Gastrocnemius medialis (tissue), 4 donors: ENCODE measurements at regions not wholly inside any gene's neighbourhood (a gene's known extent, or its start where the extent isn't known, plus 50 kb on each side); places are given as distances from the start of the nearest gene placed in this dataset.

Experiments
- ATAC-seq, 2 donors: fragments of 150-250 bp; one replicate each; pipeline ENCODE4 v1.9.1; 2016
- DNase-seq, 2 donors: peaks; one replicate each; pipeline ENCODE4 v3.0.0-alpha.2; 2019
- H3K27ac ChIP-seq, 4 donors: fragments of 200-600 bp; sonication (generic); 1 replicate in 1 of 4; 2 replicates in 3 of 4; pipeline ENCODE4 v1.5.1; 2016 to 2018; ENCODE audit warnings: mild to moderate bottlenecking in 2 of 4, moderate library complexity in 1 of 4
- H3K27me3 ChIP-seq, 3 donors: fragments of 200-600 bp; sonication (generic) in 2 of 3; 1 replicate in 1 of 3; 2 replicates in 2 of 3; pipeline versions ENCODE4 v1.5.1 to v1.6.0; 2016 to 2019; ENCODE audit warnings: mild to moderate bottlenecking in 1 of 3, moderate library complexity in 1 of 3
- H3K36me3 ChIP-seq, 2 donors: fragments of 200-600 bp; sonication (generic) in 1 of 2; one replicate each; pipeline ENCODE4 v1.5.1; 2017 to 2018
- H3K4me1 ChIP-seq, 2 donors: fragments of 200-600 bp; sonication (generic) in 1 of 2; one replicate each; pipeline ENCODE4 v1.5.1; 2016 to 2017; ENCODE audit warnings: mild to moderate bottlenecking in 2 of 2
- H3K4me3 ChIP-seq, 4 donors: fragments of 200-600 bp; sonication (generic) in 3 of 4; 1 replicate in 1 of 4; 2 replicates in 3 of 4; pipeline ENCODE4 v1.5.1; 2016 to 2019; ENCODE audit warnings: mild to moderate bottlenecking in 2 of 4
- H3K9me3 ChIP-seq, 3 donors: fragments of 200-600 bp; sonication (generic) in 2 of 3; 1 replicate in 1 of 3; 2 replicates in 2 of 3; pipeline ENCODE4 v1.5.1; 2016 to 2019
- CTCF ChIP-seq, 5 experiments: fragments of 450-650 bp in 3 of 5; fragments of 200-600 bp in 2 of 5; sonication (generic) in 2 of 5; IDR thresholded peaks in 4 of 5; conservative IDR thresholded peaks in 1 of 5; 1 replicate in 4 of 5; 2 replicates in 1 of 5; pipeline ENCODE4 v1.5.1; 2016 to 2019; ENCODE audit warnings: antibody characterized with exemption in 5 of 5, mild to moderate bottlenecking in 3 of 5, moderate library complexity in 3 of 5
- POLR2A ChIP-seq, 2 donors: fragments of 450-650 bp; IDR thresholded peaks; one replicate each; pipeline ENCODE4 v1.6.1; 2017; ENCODE audit warnings: antibody characterized with exemption in 2 of 2, mild to moderate bottlenecking in 2 of 2, moderate library complexity in 2 of 2
- in situ Hi-C, 4 donors: fragments of 200-750 bp; cut with MboI; loops; one replicate each; pipeline versions ENCODE4 v1.15.0 to v1.8.0; 2017; ENCODE audit warnings: low sequenced_read_pairs in 4 of 4
- intact Hi-C: fragments of 100-400 bp; cut with DNase I; formaldehyde crosslinking; loops from one replicate; pipeline ENCODE4 v1.15.1; 2023; ENCODE audit warnings: low total_unique reads

DNA sequence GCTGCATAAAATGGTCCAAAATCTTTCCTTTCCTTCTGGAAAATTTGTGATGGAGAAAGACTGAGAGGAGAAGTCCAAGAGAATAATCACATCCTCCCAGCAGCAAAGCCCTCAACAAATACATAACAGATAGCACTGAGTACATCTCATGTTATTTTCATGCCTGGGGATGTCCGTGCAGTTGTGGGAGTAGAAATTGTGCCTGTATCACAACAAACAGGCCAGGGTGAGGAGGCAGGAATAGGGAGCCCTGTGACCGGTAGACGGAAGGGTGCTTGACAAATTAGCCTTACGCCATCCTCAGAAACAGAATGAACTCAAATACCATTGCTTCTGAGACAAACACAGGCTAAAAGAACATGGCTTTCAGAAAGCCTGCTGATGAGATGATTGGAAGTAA is 333.2 kb upstream of the UMPS start:
- DNase-seq (no peak), ATAC-seq (no peak)
- no peak overlapping the region for H3K27ac ChIP-seq
- in situ Hi-C loops (no loop called here), intact Hi-C loops (no loop called here)
- H3K4me1 ChIP-seq: peaks cover 0 to 10% of the 10 kb centered on the region in 2 donors
- TF ChIP-seq POLR2A (IDR thresholded peaks at IDR 0.05) (no peak), CTCF (IDR thresholded peaks at IDR 0.05 in 4 of 5, conservative IDR thresholded peaks at IDR 0.05 in 1 of 5) (no peak)
- no peaks in the 10 kb centered on the region for H3K27me3 ChIP-seq
- H3K4me3 ChIP-seq: no peak overlapping the region
- H3K9me3 ChIP-seq: no peaks in the 10 kb centered on the region
- H3K36me3 ChIP-seq: no peaks in the 10 kb centered on the region

DNA sequence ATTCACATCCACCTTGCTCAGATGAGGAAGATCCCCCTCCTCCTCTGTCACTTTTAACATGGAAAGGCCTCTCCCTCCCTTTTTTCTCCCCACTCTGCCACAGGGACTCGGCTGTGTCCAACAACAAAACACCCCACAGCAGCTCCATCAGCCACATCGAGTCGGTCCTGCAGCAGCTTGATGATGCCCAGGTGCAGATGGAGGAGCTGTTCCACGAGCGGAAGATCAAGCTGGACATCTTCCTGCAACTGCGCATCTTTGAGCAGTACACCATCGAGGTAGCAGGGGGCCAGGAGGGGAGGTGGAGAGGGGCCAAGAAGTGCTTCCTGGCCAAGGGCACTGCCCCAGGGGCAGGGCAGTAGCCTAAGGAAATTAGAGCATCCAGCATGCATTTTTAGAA is 331.7 kb upstream of the UMPS start:
- no peak for ATAC-seq
- Histone ChIP-seq H3K9me3 (no peaks in the 10 kb centered on the region), H3K27ac (no peak overlapping the region), H3K4me3 (no peak overlapping the region), H3K4me1 (peaks cover 0 to 10% of the 10 kb centered on the region in 2 donors), H3K36me3 (no peaks in the 10 kb centered on the region), H3K27me3 (no peaks in the 10 kb centered on the region)
- DNase-seq: no peak
- in situ Hi-C loops (no loop called here), intact Hi-C loops (no loop called here)
- TF ChIP-seq CTCF (IDR thresholded peaks at IDR 0.05 in 4 of 5, conservative IDR thresholded peaks at IDR 0.05 in 1 of 5) (no peak), POLR2A (IDR thresholded peaks at IDR 0.05) (no peak)

DNA sequence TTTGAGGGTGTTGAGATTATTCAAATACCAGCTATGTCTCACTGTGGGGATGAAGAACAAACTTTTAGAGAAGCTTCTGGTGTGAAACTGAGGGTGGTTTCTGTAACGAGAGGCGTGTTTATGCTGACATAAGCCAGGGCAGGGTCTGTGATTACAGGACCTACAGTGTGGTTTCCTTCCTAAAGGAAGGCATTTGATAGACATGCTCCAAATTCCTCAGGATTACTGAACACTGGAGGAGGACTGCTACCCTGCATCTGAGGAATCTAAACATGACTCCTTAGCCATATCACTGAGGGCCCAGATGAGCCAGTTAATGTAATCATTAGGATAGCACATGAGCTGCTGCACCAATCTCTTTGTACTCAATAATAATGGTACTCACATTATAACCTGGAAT is 328.4 kb upstream of the UMPS start:
- Histone ChIP-seq H3K4me1 (no peaks in the 10 kb centered on the region), H3K9me3 (no peaks in the 10 kb centered on the region), H3K36me3 (no peaks in the 10 kb centered on the region), H3K4me3 (no peak overlapping the region), H3K27me3 (no peaks in the 10 kb centered on the region), H3K27ac (no peak overlapping the region)
- in situ Hi-C loops (no loop called here), intact Hi-C loops (no loop called here)
- no peak for DNase-seq
- ATAC-seq: no peak
- TF ChIP-seq POLR2A (IDR thresholded peaks at IDR 0.05): no peak
- TF ChIP-seq CTCF (IDR thresholded peaks at IDR 0.05 in 4 of 5, conservative IDR thresholded peaks at IDR 0.05 in 1 of 5): no peak

DNA sequence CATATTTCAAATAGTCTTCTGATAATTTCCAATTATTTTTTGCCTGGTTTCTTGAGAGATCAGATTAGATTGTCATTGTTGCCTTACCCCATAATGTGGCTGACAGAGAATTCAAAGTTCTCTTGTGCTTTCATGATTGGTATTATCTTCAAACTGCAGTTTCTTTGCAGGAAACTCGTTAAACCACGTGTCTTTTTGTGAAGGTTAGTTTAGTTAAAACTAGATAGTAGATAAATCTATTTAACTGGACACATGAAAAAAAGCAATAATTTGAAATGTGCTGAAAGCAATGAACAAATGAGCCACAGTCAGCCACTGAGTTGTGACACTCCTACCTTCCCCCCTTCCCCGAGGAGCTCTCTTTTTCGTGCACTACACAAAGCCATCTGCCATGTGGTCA is 327.5 kb upstream of the UMPS start:
- Histone ChIP-seq H3K4me3 (no peak overlapping the region), H3K9me3 (no peaks in the 10 kb centered on the region), H3K27me3 (no peaks in the 10 kb centered on the region), H3K4me1 (no peaks in the 10 kb centered on the region), H3K27ac (no peak overlapping the region), H3K36me3 (no peaks in the 10 kb centered on the region)
- in situ Hi-C loops: no loop called here
- DNase-seq (no peak), ATAC-seq (no peak)
- no peak for TF ChIP-seq POLR2A (IDR thresholded peaks at IDR 0.05)
- TF ChIP-seq CTCF (IDR thresholded peaks at IDR 0.05 in 4 of 5, conservative IDR thresholded peaks at IDR 0.05 in 1 of 5): no peak
- intact Hi-C loops: no loop called here

DNA sequence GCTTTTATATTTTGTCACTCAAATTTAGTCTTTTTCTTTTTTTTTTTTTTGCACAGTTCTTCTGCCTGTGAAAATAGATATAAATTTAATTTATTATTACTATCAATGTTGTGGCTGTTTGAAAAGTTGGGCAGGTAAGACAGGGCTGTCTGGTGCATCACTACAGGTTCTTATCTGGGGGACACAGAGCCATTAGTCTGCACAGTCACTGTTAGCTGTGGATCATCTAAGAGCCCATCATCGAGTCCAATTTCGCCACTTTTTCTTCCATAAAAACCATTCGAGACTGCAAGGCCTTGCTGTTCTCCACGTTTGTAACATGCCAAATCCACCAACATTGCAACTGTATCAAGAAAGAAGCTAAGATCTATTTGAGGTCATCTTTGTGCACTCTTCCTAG is 325.6 kb upstream of the UMPS start:
- Histone ChIP-seq H3K4me1 (no peaks in the 10 kb centered on the region), H3K4me3 (no peak overlapping the region), H3K27ac (no peak overlapping the region), H3K9me3 (no peaks in the 10 kb centered on the region), H3K36me3 (no peaks in the 10 kb centered on the region), H3K27me3 (no peaks in the 10 kb centered on the region)
- no peak for TF ChIP-seq POLR2A (IDR thresholded peaks at IDR 0.05)
- no peak for TF ChIP-seq CTCF (IDR thresholded peaks at IDR 0.05 in 4 of 5, conservative IDR thresholded peaks at IDR 0.05 in 1 of 5)
- in situ Hi-C loops: no loop called here
- intact Hi-C loops: no loop called here
- ATAC-seq (no peak), DNase-seq (no peak)
